Body of pancreas (tissue), 4 donors: ENCODE measurements at regions not wholly inside any gene's neighbourhood (a gene's known extent, or its start where the extent isn't known, plus 50 kb on each side); places are given as distances from the start of the nearest gene placed in this dataset.

Source experiments
- POLR2A ChIP-seq, 3 donors: fragments of 450-650 bp; IDR thresholded peaks; one replicate each; pipeline ENCODE4 v1.6.1; 2016; ENCODE audit warnings: antibody characterized with exemption in 3 of 3, mild to moderate bottlenecking in 2 of 3
- TF ChIP-seq, protein P1 (sequence below), 7 experiments: fragments of 450-650 bp in 4 of 7; fragments of 200-600 bp in 3 of 7; sonication (generic) in 3 of 7; IDR thresholded peaks; one replicate each; pipeline ENCODE4 v1.5.1; 2016 to 2019; ENCODE audit warnings: antibody characterized with exemption in 7 of 7

DNA sequence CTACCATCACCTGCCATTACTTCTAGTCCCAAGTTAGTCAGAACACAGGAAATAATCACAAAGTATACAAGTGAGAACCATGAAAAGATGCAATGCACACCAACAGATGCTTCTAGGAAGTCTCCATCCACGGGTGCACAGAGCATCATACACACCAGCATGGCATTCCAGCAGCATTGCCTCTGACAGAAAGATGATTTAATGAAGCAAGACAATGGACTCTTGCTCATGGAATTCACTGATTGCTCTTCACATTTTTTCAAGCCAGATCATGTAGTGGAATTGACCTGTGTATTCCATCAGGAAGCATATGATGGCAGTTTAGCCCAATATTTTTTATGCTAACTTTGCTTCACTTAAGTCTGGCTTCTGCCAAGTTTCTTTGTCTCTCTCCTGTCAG lies 406.3 kb upstream of the RGS17 start:
- TF ChIP-seq, protein P1, sequence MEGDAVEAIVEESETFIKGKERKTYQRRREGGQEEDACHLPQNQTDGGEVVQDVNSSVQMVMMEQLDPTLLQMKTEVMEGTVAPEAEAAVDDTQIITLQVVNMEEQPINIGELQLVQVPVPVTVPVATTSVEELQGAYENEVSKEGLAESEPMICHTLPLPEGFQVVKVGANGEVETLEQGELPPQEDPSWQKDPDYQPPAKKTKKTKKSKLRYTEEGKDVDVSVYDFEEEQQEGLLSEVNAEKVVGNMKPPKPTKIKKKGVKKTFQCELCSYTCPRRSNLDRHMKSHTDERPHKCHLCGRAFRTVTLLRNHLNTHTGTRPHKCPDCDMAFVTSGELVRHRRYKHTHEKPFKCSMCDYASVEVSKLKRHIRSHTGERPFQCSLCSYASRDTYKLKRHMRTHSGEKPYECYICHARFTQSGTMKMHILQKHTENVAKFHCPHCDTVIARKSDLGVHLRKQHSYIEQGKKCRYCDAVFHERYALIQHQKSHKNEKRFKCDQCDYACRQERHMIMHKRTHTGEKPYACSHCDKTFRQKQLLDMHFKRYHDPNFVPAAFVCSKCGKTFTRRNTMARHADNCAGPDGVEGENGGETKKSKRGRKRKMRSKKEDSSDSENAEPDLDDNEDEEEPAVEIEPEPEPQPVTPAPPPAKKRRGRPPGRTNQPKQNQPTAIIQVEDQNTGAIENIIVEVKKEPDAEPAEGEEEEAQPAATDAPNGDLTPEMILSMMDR (IDR thresholded peaks at IDR 0.05): no peak
- no peak for TF ChIP-seq POLR2A (IDR thresholded peaks at IDR 0.05)
